ENCODE measurements at regions not wholly inside any gene's neighbourhood (a gene's known extent, or its start where the extent isn't known, plus 50 kb on each side); places are given as distances from the start of the nearest gene placed in this dataset.

GRCh38 chr4:65014078-65014477 lies 604.8 kb upstream of the TECRL start:
- no peak for TF ChIP-seq EZH2 (IDR thresholded peaks at IDR 0.05; ENCODE audit: borderline replicate concordance, insufficient read depth, low read depth, low read length, poor library complexity, severe bottlenecking)
- TF ChIP-seq, protein P1, sequence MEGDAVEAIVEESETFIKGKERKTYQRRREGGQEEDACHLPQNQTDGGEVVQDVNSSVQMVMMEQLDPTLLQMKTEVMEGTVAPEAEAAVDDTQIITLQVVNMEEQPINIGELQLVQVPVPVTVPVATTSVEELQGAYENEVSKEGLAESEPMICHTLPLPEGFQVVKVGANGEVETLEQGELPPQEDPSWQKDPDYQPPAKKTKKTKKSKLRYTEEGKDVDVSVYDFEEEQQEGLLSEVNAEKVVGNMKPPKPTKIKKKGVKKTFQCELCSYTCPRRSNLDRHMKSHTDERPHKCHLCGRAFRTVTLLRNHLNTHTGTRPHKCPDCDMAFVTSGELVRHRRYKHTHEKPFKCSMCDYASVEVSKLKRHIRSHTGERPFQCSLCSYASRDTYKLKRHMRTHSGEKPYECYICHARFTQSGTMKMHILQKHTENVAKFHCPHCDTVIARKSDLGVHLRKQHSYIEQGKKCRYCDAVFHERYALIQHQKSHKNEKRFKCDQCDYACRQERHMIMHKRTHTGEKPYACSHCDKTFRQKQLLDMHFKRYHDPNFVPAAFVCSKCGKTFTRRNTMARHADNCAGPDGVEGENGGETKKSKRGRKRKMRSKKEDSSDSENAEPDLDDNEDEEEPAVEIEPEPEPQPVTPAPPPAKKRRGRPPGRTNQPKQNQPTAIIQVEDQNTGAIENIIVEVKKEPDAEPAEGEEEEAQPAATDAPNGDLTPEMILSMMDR (IDR thresholded peaks at IDR 0.05): no peak

All from B cell (primary cell).